Prostate gland (tissue), 2 donors: ENCODE measurements at regions not wholly inside any gene's neighbourhood (a gene's known extent, or its start where the extent isn't known, plus 50 kb on each side); places are given as distances from the start of the nearest gene placed in this dataset.

Experiments
- DNase-seq: peaks from one replicate; pipeline ENCODE4 v3.0.0-alpha.2; 2019; ENCODE audit warnings: low spot score
- H3K27ac ChIP-seq, 2 donors: fragments of 200-600 bp; sonication (generic); 2 replicates each; pipeline ENCODE4 v1.5.1; 2017 to 2019
- H3K27me3 ChIP-seq: fragments of 200-600 bp; sonication (generic); replicated peaks from 2 replicates; pipeline ENCODE4 v1.5.1; 2019; ENCODE audit not compliant: insufficient read depth
- H3K36me3 ChIP-seq, 2 donors: fragments of 200-600 bp; sonication (generic); 1 replicate in 1 of 2; 2 replicates in 1 of 2; pipeline versions ENCODE4 v1.5.1 to v1.8.1; 2017 to 2019
- H3K4me1 ChIP-seq: fragments of 200-600 bp; sonication (generic); replicated peaks from 2 replicates; pipeline ENCODE4 v1.5.1; 2019
- H3K4me3 ChIP-seq, 2 donors: fragments of 200-600 bp; sonication (generic); 2 replicates each; pipeline ENCODE4 v1.5.1; 2017 to 2019
- H3K9me3 ChIP-seq: fragments of 200-600 bp; sonication (generic); 2 replicates; pipeline ENCODE4 v1.5.1; 2017
- POLR2A ChIP-seq: fragments of 450-650 bp; IDR thresholded peaks from one replicate; pipeline ENCODE4 v1.6.1; 2016; ENCODE audit warnings: antibody characterized with exemption, mild to moderate bottlenecking
- POLR2AphosphoS5 ChIP-seq: sonication (generic); formaldehyde crosslinking; IDR thresholded peaks from one replicate; pipeline ENCODE4 v1.6.1; 2017; ENCODE audit warnings: antibody characterized with exemption
- WGBS: methylation state at CpG from one replicate; pipeline ENCODE4 v1.1.5; 2018; 5-methylcytosine and 5-hydroxymethylcytosine counted together
- intact Hi-C: fragments of 100-400 bp; cut with DNase I; formaldehyde crosslinking; loops from one replicate; pipeline ENCODE4 v1.14.2; 2022
- TF ChIP-seq, protein P1 (sequence below), 4 experiments: fragments of 200-600 bp in 2 of 4; fragments of 450-650 bp in 2 of 4; sonication (generic) in 2 of 4; IDR thresholded peaks; 1 replicate in 3 of 4; 2 replicates in 1 of 4; pipeline ENCODE4 v1.5.1; 2016 to 2019; ENCODE audit warnings: antibody characterized with exemption in 4 of 4, mild to moderate bottlenecking in 2 of 4, moderate library complexity in 2 of 4

DNA sequence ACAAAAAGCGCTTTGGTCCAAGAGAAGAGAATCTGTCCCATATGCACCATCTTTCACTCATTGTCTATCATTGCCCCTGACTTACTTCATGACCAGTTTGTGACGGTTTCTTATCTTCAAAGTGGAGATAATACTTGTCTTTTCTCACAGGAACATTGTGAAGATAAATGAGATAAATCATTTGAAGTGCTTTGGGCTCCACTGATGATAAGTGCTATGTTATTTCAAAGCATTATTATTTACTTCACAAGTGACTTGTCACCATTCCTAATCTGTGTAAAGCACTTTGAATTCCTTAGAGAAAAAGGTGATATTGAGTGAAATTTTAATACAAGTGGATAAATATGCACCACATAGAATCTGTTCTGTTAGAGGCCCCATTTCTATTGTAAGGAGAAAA lies 731.6 kb upstream of the PTBP2 start:
- no peak for DNase-seq
- TF ChIP-seq, protein P1, sequence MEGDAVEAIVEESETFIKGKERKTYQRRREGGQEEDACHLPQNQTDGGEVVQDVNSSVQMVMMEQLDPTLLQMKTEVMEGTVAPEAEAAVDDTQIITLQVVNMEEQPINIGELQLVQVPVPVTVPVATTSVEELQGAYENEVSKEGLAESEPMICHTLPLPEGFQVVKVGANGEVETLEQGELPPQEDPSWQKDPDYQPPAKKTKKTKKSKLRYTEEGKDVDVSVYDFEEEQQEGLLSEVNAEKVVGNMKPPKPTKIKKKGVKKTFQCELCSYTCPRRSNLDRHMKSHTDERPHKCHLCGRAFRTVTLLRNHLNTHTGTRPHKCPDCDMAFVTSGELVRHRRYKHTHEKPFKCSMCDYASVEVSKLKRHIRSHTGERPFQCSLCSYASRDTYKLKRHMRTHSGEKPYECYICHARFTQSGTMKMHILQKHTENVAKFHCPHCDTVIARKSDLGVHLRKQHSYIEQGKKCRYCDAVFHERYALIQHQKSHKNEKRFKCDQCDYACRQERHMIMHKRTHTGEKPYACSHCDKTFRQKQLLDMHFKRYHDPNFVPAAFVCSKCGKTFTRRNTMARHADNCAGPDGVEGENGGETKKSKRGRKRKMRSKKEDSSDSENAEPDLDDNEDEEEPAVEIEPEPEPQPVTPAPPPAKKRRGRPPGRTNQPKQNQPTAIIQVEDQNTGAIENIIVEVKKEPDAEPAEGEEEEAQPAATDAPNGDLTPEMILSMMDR (IDR thresholded peaks at IDR 0.05) = no peak
- TF ChIP-seq POLR2A (no peak), POLR2AphosphoS5 (no peak)
- no peak overlapping the region for H3K27ac ChIP-seq
- intact Hi-C loops = no loop called here
- 71% methylated on average over 2 of the region's 2 CpGs for WGBS
- H3K27me3 ChIP-seq = no peaks in the 10 kb centered on the region
- H3K9me3 ChIP-seq = no peaks in the 10 kb centered on the region
- no peak overlapping the region for H3K4me3 ChIP-seq
- H3K4me1 ChIP-seq = no peaks in the 10 kb centered on the region
- H3K36me3 ChIP-seq = no peaks in the 10 kb centered on the region

DNA sequence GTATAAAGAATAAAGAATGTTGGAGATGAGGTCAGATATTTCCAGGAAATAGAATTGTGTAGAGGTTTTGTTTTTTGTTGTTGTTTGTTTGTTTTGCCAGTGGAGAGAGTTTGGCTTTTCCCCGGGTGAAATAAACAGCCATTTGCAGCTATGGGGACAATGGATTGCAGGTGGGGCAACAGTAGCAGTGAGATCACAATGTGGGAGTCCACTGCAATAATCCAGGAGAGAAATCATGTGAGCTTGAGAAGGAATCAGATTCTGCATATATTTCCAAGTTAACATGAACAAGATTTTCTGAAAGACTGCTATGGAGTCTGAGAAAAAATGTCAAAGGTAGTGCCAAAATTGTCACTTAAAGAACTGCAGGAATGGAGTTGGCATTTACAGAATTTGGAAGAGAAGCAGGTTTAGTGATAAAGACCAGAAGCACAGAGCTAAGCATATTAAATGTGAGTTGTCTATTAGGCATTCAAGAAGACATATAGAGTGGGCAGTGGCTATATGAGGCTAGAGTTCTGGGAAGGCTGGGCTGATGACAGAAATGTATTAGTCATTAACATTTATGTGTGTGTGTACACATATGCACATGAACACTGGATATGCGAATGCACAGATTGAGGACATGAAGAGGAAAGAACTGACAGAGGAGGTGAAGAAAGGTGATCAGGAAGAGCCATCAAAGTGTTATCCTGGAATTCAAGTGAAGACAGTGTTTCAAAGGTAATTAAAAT lies 729.6 kb upstream of the PTBP2 start:
- no peak for DNase-seq
- H3K4me1 ChIP-seq = no peaks in the 10 kb centered on the region
- no peak overlapping the region for H3K27ac ChIP-seq
- H3K27me3 ChIP-seq = no peaks in the 10 kb centered on the region
- intact Hi-C loops = no loop called here
- H3K9me3 ChIP-seq = no peaks in the 10 kb centered on the region
- no peak overlapping the region for H3K4me3 ChIP-seq
- 62% methylated on average over 2 of the region's 2 CpGs for WGBS
- TF ChIP-seq, protein P1 (IDR thresholded peaks at IDR 0.05) = no peak
- TF ChIP-seq POLR2AphosphoS5 (no peak), POLR2A (no peak)
- no peaks in the 10 kb centered on the region for H3K36me3 ChIP-seq

DNA sequence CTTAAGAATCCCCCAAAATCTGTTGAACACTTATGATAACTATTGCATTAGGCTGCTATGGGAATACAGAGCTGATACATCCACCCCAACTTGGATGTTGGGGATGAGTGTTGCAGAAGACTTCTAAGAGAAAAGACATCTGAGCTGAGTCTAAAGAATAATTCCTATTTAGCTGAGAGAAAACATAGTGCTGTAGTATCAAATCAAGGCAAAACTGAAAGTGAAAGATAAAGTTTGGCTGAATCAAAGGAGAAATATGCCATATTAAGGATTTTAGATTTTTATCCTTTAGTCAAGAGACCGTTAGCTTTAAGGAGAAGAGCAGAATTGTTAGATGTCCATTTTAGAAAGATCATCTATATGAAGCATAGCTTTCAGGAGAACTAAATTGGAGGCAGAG lies 726.9 kb upstream of the PTBP2 start:
- Histone ChIP-seq H3K4me1 (no peaks in the 10 kb centered on the region), H3K4me3 (no peak overlapping the region), H3K27me3 (no peaks in the 10 kb centered on the region), H3K27ac (no peak overlapping the region), H3K36me3 (no peaks in the 10 kb centered on the region), H3K9me3 (no peaks in the 10 kb centered on the region)
- intact Hi-C loops = no loop called here
- WGBS = 68% methylated on average over 1 of the region's 1 CpG
- no peak for DNase-seq
- TF ChIP-seq POLR2A (no peak), POLR2AphosphoS5 (no peak)
- TF ChIP-seq, protein P1 (IDR thresholded peaks at IDR 0.05) = no peak

DNA sequence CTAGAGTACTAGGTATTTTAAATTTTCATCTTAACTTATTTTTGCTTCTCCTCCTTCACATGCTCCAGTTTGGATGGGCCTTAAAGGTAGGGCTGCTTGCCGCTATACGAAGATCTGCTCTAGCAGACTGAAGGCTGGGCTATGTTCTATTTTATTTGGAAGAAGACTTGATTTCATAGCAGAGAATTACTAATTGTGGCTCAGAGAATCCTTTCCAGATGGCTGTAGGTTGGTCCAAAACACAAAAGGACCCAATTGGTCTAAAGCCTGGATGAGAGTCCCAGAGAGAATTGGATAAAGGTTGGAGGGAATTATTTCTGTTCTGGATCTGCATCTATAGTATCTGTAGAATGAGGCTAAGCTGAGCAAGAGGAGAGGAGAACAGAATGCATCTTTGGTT lies 719.4 kb upstream of the PTBP2 start:
- intact Hi-C loops = no loop called here
- Histone ChIP-seq H3K4me1 (no peaks in the 10 kb centered on the region), H3K9me3 (no peaks in the 10 kb centered on the region), H3K27me3 (no peaks in the 10 kb centered on the region), H3K27ac (no peak overlapping the region), H3K36me3 (no peaks in the 10 kb centered on the region), H3K4me3 (no peak overlapping the region)
- WGBS = 97% methylated on average over 2 of the region's 2 CpGs
- DNase-seq = no peak
- TF ChIP-seq POLR2AphosphoS5 = no peak
- TF ChIP-seq, protein P1 (IDR thresholded peaks at IDR 0.05) = no peak
- TF ChIP-seq POLR2A = no peak
